IPS-15b (cell line): ENCODE measurements at regions not wholly inside any gene's neighbourhood (a gene's known extent, or its start where the extent isn't known, plus 50 kb on each side); places are given as distances from the start of the nearest gene placed in this dataset.

Experiments used
- H3K27me3 ChIP-seq: one replicate; pipeline ENCODE4 v1.6.1; 2013; ENCODE audit warnings: low read length; ENCODE audit not compliant: control insufficient read depth, insufficient read depth
- H3K36me3 ChIP-seq: one replicate; pipeline ENCODE4 v1.6.1; 2013; ENCODE audit warnings: low read length; ENCODE audit not compliant: control insufficient read depth, insufficient read depth
- H3K4me1 ChIP-seq: one replicate; pipeline ENCODE4 v1.6.1; 2013; ENCODE audit warnings: mild to moderate bottlenecking, low read length; ENCODE audit not compliant: control insufficient read depth, insufficient read depth
- H3K4me3 ChIP-seq: one replicate; pipeline ENCODE4 v1.5.1; 2013; ENCODE audit warnings: low read depth, low read length
- H3K9ac ChIP-seq: one replicate; pipeline ENCODE4 v1.6.1; 2013; ENCODE audit warnings: low read depth, mild to moderate bottlenecking, low read length
- H3K9me3 ChIP-seq: one replicate; pipeline ENCODE4 v1.6.1; 2013; ENCODE audit warnings: mild to moderate bottlenecking, low read length; ENCODE audit not compliant: control insufficient read depth, insufficient read depth

DNA sequence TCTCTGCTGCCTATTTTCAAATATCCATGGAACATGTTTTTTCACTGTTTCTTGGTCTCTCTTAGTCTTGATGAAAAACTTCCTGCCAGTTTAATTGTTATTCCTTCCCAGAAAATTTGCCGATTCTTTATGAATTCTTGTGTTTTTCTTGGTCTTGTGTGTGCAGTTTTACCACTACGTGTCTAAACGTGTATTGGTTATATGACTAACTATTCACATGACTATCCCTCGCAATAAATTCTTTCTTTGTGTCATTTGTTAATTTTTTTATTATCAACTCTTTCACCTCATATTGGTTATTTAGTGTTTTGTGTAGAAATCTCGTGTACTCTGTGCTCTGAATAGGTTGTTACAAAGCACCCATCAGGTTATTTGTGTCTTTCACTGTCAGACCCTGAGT, 315.4 kb downstream of the HAO1 start:
- H3K4me1 ChIP-seq: no peaks in the 10 kb centered on the region
- H3K36me3 ChIP-seq: no peaks in the 10 kb centered on the region
- H3K27me3 ChIP-seq: no peaks in the 10 kb centered on the region
- H3K9me3 ChIP-seq: no peaks in the 10 kb centered on the region
- no peak overlapping the region for H3K9ac ChIP-seq
- no peak overlapping the region for H3K4me3 ChIP-seq

DNA sequence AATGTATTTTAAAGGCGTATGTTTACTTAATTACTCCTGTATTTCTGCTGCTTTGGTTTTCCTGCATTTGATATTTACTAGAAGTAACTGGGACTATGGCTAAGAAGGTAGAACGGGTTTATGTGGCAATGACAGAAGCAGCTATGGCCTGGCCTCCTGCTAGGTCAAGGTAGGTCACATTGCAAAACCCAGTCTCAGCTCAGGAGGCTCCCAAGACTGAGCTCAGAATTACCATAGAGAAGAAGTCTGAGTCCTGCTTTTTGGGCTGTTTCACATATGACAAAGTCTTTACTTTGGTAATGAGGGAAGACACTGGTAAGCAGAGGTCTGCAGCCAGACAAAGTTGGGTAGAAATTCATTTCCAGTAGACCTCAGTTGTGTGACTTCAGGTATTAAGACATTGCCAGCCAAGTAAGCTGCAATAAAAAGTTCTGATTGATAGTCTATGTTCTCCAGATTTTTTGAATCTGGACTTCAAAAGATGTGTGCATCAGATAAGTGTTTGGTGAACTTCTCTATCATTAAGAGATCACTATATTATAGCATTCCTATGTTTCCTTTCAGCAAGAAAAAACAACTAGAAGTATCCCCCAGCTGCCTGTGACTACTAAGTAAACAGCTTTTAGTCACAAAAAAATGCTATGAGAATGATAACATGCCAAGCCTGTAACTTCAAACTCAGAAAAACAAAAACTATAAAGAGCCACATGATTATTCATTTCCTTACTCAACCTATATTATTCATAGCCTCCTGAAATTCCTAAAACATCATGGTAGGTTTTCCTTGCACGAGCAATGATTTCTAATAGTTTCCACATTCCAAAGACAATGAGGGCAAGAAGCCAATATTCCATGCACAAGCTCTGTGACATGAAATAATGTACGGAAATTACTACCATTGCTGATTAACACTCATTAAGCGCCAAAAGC, 312.3 kb downstream of the HAO1 start:
- H3K4me3 ChIP-seq: no peak overlapping the region
- H3K4me1 ChIP-seq: no peaks in the 10 kb centered on the region
- H3K27me3 ChIP-seq: no peaks in the 10 kb centered on the region
- no peak overlapping the region for H3K9ac ChIP-seq
- H3K9me3 ChIP-seq: no peaks in the 10 kb centered on the region
- H3K36me3 ChIP-seq: no peaks in the 10 kb centered on the region

DNA sequence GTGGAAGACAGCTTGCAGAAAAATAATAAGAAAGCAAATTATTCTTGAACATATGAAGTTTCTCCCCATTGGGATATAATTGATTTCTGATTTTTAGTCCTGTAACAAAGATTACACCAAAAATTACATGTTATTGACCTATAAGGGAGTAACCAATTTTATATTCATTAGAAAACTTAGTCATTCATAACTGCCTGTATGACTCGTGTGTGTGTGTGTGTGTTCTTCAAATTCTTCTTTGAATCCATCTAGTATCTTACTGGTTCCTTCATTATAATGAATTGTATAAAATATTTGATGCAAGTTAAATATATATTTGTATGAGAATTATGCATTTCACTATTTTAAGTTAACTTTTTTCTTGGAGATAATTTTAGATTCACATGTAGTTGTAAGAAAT, 310.4 kb downstream of the HAO1 start:
- H3K36me3 ChIP-seq: no peaks in the 10 kb centered on the region
- H3K9ac ChIP-seq: no peak overlapping the region
- H3K27me3 ChIP-seq: no peaks in the 10 kb centered on the region
- no peaks in the 10 kb centered on the region for H3K9me3 ChIP-seq
- H3K4me3 ChIP-seq: no peak overlapping the region
- H3K4me1 ChIP-seq: no peaks in the 10 kb centered on the region

GRCh38 chr20:7637184-7637583, 303.1 kb downstream of the HAO1 start:
- Histone ChIP-seq H3K4me3 (no peak overlapping the region), H3K9me3 (no peaks in the 10 kb centered on the region), H3K27me3 (no peaks in the 10 kb centered on the region), H3K4me1 (no peaks in the 10 kb centered on the region), H3K9ac (no peak overlapping the region), H3K36me3 (no peaks in the 10 kb centered on the region)

- H3K9ac ChIP-seq: no peak overlapping the region
- H3K9me3 ChIP-seq: no peaks in the 10 kb centered on the region
- H3K27me3 ChIP-seq: no peaks in the 10 kb centered on the region
- H3K4me1 ChIP-seq: no peaks in the 10 kb centered on the region
- no peaks in the 10 kb centered on the region for H3K36me3 ChIP-seq
- no peak overlapping the region for H3K4me3 ChIP-seq
Observed at GRCh38 chr20:7650086-7650879, 290.0 kb downstream of the HAO1 start.

GRCh38 chr20:7654231-7654630, 286.0 kb downstream of the HAO1 start:
- Histone ChIP-seq H3K36me3 (no peaks in the 10 kb centered on the region), H3K27me3 (no peaks in the 10 kb centered on the region), H3K4me1 (peaks cover 5% of the 10 kb centered on the region), H3K9me3 (no peaks in the 10 kb centered on the region), H3K4me3 (no peak overlapping the region), H3K9ac (no peak overlapping the region)

DNA sequence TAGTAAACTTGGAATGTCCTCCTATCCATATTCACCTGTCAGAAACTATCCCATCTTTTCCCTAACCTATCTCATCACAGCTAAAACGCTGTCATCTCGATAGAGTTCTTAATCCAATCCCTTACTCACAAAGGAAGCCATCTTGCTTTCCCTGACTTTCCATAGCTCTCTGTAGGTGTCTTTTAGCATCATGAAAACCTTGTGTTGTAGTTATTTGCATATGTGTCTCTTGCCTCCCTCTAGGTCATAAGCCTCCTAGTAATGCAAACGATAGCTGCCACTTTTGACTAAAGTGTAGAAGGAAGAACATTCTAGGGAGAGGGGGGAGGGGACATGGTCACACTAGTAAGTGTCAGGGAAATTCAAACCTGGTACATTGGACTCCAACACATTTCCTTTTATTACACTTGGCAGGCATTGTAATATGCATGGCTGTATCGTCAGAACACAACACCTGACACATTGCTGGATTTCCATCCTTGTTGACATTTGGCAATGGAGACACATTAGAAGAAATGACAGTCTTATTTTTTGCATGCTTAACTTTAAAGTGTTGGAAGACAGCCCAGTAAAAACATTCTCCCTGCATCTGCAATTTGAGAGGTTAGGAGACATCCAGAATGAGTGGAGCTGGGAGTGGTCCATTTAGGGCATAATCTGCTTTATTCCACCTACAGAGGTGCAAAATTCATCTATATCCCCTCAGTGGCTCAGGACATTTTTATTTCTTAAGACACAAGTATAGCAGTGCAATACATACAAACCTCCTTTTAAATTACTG, 283.4 kb downstream of the HAO1 start:
- Histone ChIP-seq H3K27me3 (no peaks in the 10 kb centered on the region), H3K9me3 (no peaks in the 10 kb centered on the region), H3K9ac (no peak overlapping the region)

DNA sequence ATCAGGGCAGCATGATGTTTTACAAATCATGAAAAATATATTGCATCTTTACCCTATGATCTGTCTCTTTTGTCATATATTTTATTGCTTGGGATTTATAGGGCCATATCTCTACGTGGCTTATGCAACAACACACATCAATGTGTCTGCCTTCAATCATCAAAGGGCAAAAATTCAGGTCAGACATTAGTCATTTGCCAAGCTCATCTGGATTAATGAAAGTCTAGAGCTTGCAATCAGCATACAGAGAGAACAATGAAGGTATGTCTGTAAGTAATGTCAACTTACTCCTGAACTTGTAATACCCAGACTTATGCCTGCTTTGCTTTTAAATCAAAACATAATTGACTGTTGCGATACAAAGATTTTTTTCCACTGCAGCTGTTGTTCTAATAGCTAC, 282.7 kb downstream of the HAO1 start:
- Histone ChIP-seq H3K27me3 (no peaks in the 10 kb centered on the region), H3K9me3 (no peaks in the 10 kb centered on the region), H3K9ac (no peak overlapping the region), H3K36me3 (no peaks in the 10 kb centered on the region), H3K4me1 (peaks cover 5% of the 10 kb centered on the region), H3K4me3 (no peak overlapping the region)

More for the DNA sequence above, 283.4 kb downstream of the HAO1 start:
- peaks cover 5% of the 10 kb centered on the region for H3K4me1 ChIP-seq
- no peaks in the 10 kb centered on the region for H3K36me3 ChIP-seq
- no peak overlapping the region for H3K4me3 ChIP-seq

DNA sequence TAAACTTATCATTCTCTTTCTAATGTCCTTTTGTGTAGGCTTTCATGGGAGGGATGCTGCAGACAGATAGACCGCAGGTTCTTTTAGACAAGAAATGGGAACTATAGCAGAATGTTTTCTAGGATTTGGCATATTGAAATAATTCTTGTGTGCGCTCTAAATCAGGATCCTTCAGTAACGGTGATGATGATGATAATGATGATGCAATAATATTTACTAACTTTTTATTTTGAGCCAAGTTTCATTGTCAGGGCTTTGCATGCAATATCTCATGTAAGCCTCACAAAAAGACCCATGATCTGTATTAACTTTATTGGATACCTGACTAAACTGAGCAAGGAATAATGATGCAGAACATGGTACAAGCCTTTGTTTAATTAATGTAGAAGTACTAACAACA, 280.1 kb downstream of the HAO1 start:
- Histone ChIP-seq H3K36me3 (no peaks in the 10 kb centered on the region), H3K4me3 (no peak overlapping the region), H3K9me3 (no peaks in the 10 kb centered on the region), H3K4me1 (peaks cover 5% of the 10 kb centered on the region), H3K9ac (no peak overlapping the region), H3K27me3 (no peaks in the 10 kb centered on the region)

DNA sequence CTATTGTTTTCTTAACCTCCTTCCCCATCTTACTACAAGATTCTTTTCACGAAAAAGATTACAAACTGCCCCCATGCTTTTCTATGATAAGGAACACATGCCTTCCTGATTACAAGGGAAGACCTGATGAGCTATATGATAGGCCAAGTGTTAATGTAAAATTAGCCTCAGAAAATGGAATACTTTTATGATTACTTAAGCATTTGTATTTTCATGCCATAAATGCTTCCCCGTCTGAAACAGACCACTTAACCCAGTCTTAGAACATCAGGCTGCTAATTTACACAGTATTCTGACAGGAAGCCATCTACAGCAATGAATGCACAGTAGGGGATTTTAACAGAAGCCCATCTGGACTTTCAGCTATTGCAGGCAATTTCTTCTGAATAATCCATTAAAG, 274.9 kb downstream of the HAO1 start:
- H3K4me1 ChIP-seq: peaks cover 3% of the 10 kb centered on the region
- no peak overlapping the region for H3K9ac ChIP-seq
- H3K36me3 ChIP-seq: no peaks in the 10 kb centered on the region
- no peak overlapping the region for H3K4me3 ChIP-seq
- H3K9me3 ChIP-seq: no peaks in the 10 kb centered on the region
- no peaks in the 10 kb centered on the region for H3K27me3 ChIP-seq

- Histone ChIP-seq H3K27me3 (no peaks in the 10 kb centered on the region), H3K36me3 (no peaks in the 10 kb centered on the region), H3K4me1 (peaks cover 3% of the 10 kb centered on the region), H3K9me3 (no peaks in the 10 kb centered on the region), H3K4me3 (no peak overlapping the region), H3K9ac (no peak overlapping the region)
Observed at GRCh38 chr20:7667194-7667593, 273.1 kb downstream of the HAO1 start.
